ENCODE measurements at regions not wholly inside any gene's neighbourhood (a gene's known extent, or its start where the extent isn't known, plus 50 kb on each side); places are given as distances from the start of the nearest gene placed in this dataset.

DNA sequence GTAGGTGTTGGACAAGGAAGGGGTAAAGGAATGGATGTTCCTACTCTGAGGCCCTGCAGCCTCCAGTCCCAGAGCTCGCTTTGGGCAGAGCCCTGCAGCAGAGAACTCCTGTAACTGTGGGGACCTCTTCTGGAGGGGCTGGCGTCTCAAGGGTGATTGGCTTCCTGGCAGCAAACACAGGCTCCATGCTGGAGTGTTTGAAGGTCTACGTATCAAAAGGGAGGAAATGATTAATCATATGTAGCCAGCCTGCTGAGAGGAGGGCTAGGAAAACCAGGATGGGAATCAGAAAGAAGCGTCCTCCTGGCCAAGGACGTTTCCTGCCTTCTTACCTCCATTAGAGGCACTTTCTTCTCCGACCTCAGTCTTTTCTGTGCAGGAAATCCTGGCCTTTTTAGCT is 208.5 kb downstream of the TSHZ3 start:
- TF ChIP-seq CTCF (IDR thresholded peaks at IDR 0.05; ENCODE audit: insufficient read depth, low read length): no peak
- no peak for TF ChIP-seq SPI1 (IDR thresholded peaks at IDR 0.05; ENCODE audit: borderline replicate concordance, low read depth)
- no peak for TF ChIP-seq POLR2AphosphoS5 (IDR thresholded peaks at IDR 0.05; ENCODE audit: low read depth)
- TF ChIP-seq, protein P1, sequence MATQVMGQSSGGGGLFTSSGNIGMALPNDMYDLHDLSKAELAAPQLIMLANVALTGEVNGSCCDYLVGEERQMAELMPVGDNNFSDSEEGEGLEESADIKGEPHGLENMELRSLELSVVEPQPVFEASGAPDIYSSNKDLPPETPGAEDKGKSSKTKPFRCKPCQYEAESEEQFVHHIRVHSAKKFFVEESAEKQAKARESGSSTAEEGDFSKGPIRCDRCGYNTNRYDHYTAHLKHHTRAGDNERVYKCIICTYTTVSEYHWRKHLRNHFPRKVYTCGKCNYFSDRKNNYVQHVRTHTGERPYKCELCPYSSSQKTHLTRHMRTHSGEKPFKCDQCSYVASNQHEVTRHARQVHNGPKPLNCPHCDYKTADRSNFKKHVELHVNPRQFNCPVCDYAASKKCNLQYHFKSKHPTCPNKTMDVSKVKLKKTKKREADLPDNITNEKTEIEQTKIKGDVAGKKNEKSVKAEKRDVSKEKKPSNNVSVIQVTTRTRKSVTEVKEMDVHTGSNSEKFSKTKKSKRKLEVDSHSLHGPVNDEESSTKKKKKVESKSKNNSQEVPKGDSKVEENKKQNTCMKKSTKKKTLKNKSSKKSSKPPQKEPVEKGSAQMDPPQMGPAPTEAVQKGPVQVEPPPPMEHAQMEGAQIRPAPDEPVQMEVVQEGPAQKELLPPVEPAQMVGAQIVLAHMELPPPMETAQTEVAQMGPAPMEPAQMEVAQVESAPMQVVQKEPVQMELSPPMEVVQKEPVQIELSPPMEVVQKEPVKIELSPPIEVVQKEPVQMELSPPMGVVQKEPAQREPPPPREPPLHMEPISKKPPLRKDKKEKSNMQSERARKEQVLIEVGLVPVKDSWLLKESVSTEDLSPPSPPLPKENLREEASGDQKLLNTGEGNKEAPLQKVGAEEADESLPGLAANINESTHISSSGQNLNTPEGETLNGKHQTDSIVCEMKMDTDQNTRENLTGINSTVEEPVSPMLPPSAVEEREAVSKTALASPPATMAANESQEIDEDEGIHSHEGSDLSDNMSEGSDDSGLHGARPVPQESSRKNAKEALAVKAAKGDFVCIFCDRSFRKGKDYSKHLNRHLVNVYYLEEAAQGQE (IDR thresholded peaks at IDR 0.05; ENCODE audit: insufficient replicate concordance, low read depth): no peak
- TF ChIP-seq GABPA (IDR thresholded peaks at IDR 0.05; ENCODE audit: low read depth): no peak
- DNase-seq (ENCODE audit: low read depth in 1 of 2, low spot score in 1 of 2): no peak
- Histone ChIP-seq H3K4me3 (replicated peaks; ENCODE audit: insufficient read depth, low read length) (no peak overlapping the region), H3K27ac (replicated peaks) (no peak overlapping the region), H3K27me3 (ENCODE audit: insufficient read depth, poor library complexity, severe bottlenecking) (no peaks in the 10 kb centered on the region)

GRCh38 chr19:31139871-31140505 is 209.2 kb downstream of the TSHZ3 start:
- DNase-seq (ENCODE audit: low read depth in 1 of 2, low spot score in 1 of 2): no peak
- H3K27ac ChIP-seq (replicated peaks): no peak overlapping the region

GRCh38 chr19:31138077-31138476 is 211.2 kb downstream of the TSHZ3 start:
- no peak overlapping the region for H3K4me3 ChIP-seq (replicated peaks; ENCODE audit: insufficient read depth, low read length)
- DNase-seq (ENCODE audit: low read depth in 1 of 2, low spot score in 1 of 2): no peak
- no peak overlapping the region for H3K27ac ChIP-seq (replicated peaks)
- TF ChIP-seq SPI1 (IDR thresholded peaks at IDR 0.05; ENCODE audit: borderline replicate concordance, low read depth): no peak
- TF ChIP-seq CTCF (IDR thresholded peaks at IDR 0.05; ENCODE audit: insufficient read depth, low read length): no peak
- TF ChIP-seq, protein P1 (IDR thresholded peaks at IDR 0.05; ENCODE audit: insufficient replicate concordance, low read depth): no peak
- no peak for TF ChIP-seq GABPA (IDR thresholded peaks at IDR 0.05; ENCODE audit: low read depth)
- TF ChIP-seq POLR2AphosphoS5 (IDR thresholded peaks at IDR 0.05; ENCODE audit: low read depth): no peak
- peaks cover 3% of the 10 kb centered on the region for H3K27me3 ChIP-seq (ENCODE audit: insufficient read depth, poor library complexity, severe bottlenecking)

More at GRCh38 chr19:31139871-31140505, 209.2 kb downstream of the TSHZ3 start:
- TF ChIP-seq GABPA (IDR thresholded peaks at IDR 0.05; ENCODE audit: low read depth): no peak
- TF ChIP-seq, protein P1 (IDR thresholded peaks at IDR 0.05; ENCODE audit: insufficient replicate concordance, low read depth): no peak
- no peak for TF ChIP-seq POLR2AphosphoS5 (IDR thresholded peaks at IDR 0.05; ENCODE audit: low read depth)
- no peak for TF ChIP-seq SPI1 (IDR thresholded peaks at IDR 0.05; ENCODE audit: borderline replicate concordance, low read depth)
- no peak for TF ChIP-seq CTCF (IDR thresholded peaks at IDR 0.05; ENCODE audit: insufficient read depth, low read length)
- Histone ChIP-seq H3K4me3 (replicated peaks; ENCODE audit: insufficient read depth, low read length) (no peak overlapping the region), H3K27me3 (ENCODE audit: insufficient read depth, poor library complexity, severe bottlenecking) (no peaks in the 10 kb centered on the region)
